HEK293 (cell line): ENCODE measurements at regions not wholly inside any gene's neighbourhood (a gene's known extent, or its start where the extent isn't known, plus 50 kb on each side); places are given as distances from the start of the nearest gene placed in this dataset.

ENCODE experiments used
- CTCF ChIA-PET: fragments of 350-600 bp; formaldehyde crosslinking; extraction: SDS; loops from one replicate; lab custom pipeline; 2021; ENCODE audit warnings: antibody characterized with exemption; lab: Yijun Ruan, JAX
- POLR2A ChIA-PET: fragments of 300-600 bp; formaldehyde crosslinking; extraction: SDS; loops from one replicate; lab custom pipeline; 2020; ENCODE audit warnings: antibody characterized with exemption, inconsistent platforms; lab: Yijun Ruan, JAX
- H3K27ac ChIP-seq: fragments of 200-500 bp; sonication (Bioruptor generic); 2 replicates; pipeline ENCODE4 v1.5.1; 2014; ENCODE audit warnings: low read depth, low read length, control low read depth, inconsistent platforms; ENCODE audit errors: extremely low read depth
- H3K36me3 ChIP-seq, 2 experiments: fragments of 200-500 bp in 1 of 2; sonication (Bioruptor generic) in 1 of 2; 1 replicate in 1 of 2; 2 replicates in 1 of 2; pipeline ENCODE4 v1.5.1; 2014 to 2017; ENCODE audit warnings: inconsistent platforms in 2 of 2, low read length in 2 of 2; ENCODE audit not compliant: control insufficient read depth in 2 of 2, insufficient read depth in 1 of 2
- H3K4me1 ChIP-seq: fragments of 200-500 bp; sonication (Bioruptor generic); 2 replicates; pipeline ENCODE4 v1.5.1; 2014; ENCODE audit warnings: mild to moderate bottlenecking, low read length, inconsistent platforms; ENCODE audit not compliant: control insufficient read depth, insufficient read depth
- H3K4me3 ChIP-seq: 2 replicates; pipeline ENCODE4 v1.5.1; 2011; ENCODE audit warnings: low read depth, mild to moderate bottlenecking, control low read depth, low read length, moderate library complexity
- H3K9me3 ChIP-seq: fragments of 200-500 bp; sonication (Bioruptor generic); 2 replicates; pipeline ENCODE4 v1.5.1; 2014; ENCODE audit warnings: low read depth, low read length, inconsistent platforms; ENCODE audit not compliant: control insufficient read depth, insufficient read depth
- EGR2 ChIP-seq: fragments of 450-650 bp; formaldehyde crosslinking; IDR thresholded peaks from 2 replicates; pipeline ENCODE4 v1.5.1; 2016; ENCODE audit warnings: low read depth, missing biosample characterization, missing genetic modification characterization
- GLI2 ChIP-seq: fragments of 450-650 bp; formaldehyde crosslinking; IDR thresholded peaks from 2 replicates; pipeline ENCODE4; 2017; ENCODE audit warnings: missing biosample characterization, missing genetic modification characterization, low read depth, borderline replicate concordance
- HOXD13 ChIP-seq: sonication (generic); formaldehyde crosslinking; IDR thresholded peaks from 2 replicates; pipeline ENCODE4 v1.8.0; 2022; ENCODE audit warnings: missing genetic modification reagents, borderline replicate concordance
- SALL2 ChIP-seq: fragments of 450-650 bp; formaldehyde crosslinking; IDR thresholded peaks from 2 replicates; pipeline ENCODE4 v1.5.0; 2017; ENCODE audit warnings: missing biosample characterization, mild to moderate bottlenecking, missing genetic modification characterization, borderline replicate concordance
- WT1 ChIP-seq: fragments of 450-650 bp; formaldehyde crosslinking; IDR thresholded peaks from 2 replicates; pipeline ENCODE4 v1.5.1; 2016; ENCODE audit warnings: missing biosample characterization, missing genetic modification characterization
- ZBTB21 ChIP-seq: fragments of 450-650 bp; formaldehyde crosslinking; IDR thresholded peaks from 2 replicates; pipeline ENCODE4 v1.5.1; 2017; ENCODE audit warnings: missing biosample characterization, missing genetic modification characterization
- ZFHX2 ChIP-seq: fragments of 450-650 bp; formaldehyde crosslinking; conservative IDR thresholded peaks from 2 replicates; pipeline ENCODE4 v1.5.1; 2016; ENCODE audit warnings: missing biosample characterization, missing genetic modification characterization
- ZIC2 ChIP-seq: fragments of 450-650 bp; formaldehyde crosslinking; IDR thresholded peaks from 2 replicates; pipeline ENCODE4 v1.5.1; 2016; ENCODE audit warnings: missing biosample characterization, missing genetic modification characterization
- ZNF2 ChIP-seq: fragments of 450-650 bp; formaldehyde crosslinking; IDR thresholded peaks from 2 replicates; pipeline ENCODE4 v1.5.1; 2016; ENCODE audit warnings: missing biosample characterization, missing genetic modification characterization
- ZNF214 ChIP-seq: fragments of 450-650 bp; formaldehyde crosslinking; IDR thresholded peaks from 2 replicates; pipeline ENCODE4 v1.5.1; 2017; ENCODE audit warnings: missing biosample characterization, mild to moderate bottlenecking, missing genetic modification characterization, borderline replicate concordance
- ZNF350 ChIP-seq: fragments of 450-650 bp; formaldehyde crosslinking; IDR thresholded peaks from 2 replicates; pipeline ENCODE4 v1.5.0; 2017; ENCODE audit warnings: missing biosample characterization, mild to moderate bottlenecking, missing genetic modification characterization
- ZNF423 ChIP-seq: fragments of 450-650 bp; formaldehyde crosslinking; IDR thresholded peaks from 2 replicates; pipeline ENCODE4 v1.5.1; 2016; ENCODE audit warnings: missing biosample characterization, missing genetic modification characterization
- ZNF433 ChIP-seq: fragments of 450-650 bp; formaldehyde crosslinking; IDR thresholded peaks from 2 replicates; pipeline ENCODE4 v1.5.1; 2016; ENCODE audit warnings: missing biosample characterization, missing genetic modification characterization, low read depth
- ZNF521 ChIP-seq: fragments of 450-650 bp; formaldehyde crosslinking; IDR thresholded peaks from 2 replicates; pipeline ENCODE4 v1.5.1; 2017; ENCODE audit warnings: missing biosample characterization, mild to moderate bottlenecking, missing genetic modification characterization
- ZNF555 ChIP-seq: fragments of 450-650 bp; formaldehyde crosslinking; conservative IDR thresholded peaks from 2 replicates; pipeline ENCODE4 v1.5.1; 2017; ENCODE audit warnings: missing biosample characterization, mild to moderate bottlenecking, missing genetic modification characterization, inconsistent platforms
- ZNF639 ChIP-seq: fragments of 450-650 bp; formaldehyde crosslinking; IDR thresholded peaks from 2 replicates; pipeline ENCODE4 v1.5.1; 2016; ENCODE audit warnings: missing biosample characterization, missing genetic modification characterization
- ZNF660 ChIP-seq: fragments of 450-650 bp; IDR thresholded peaks from 2 replicates; pipeline ENCODE4 v1.5.1; 2018; ENCODE audit warnings: missing biosample characterization, mild to moderate bottlenecking, missing genetic modification characterization
- ZNF777 ChIP-seq: fragments of 450-650 bp; formaldehyde crosslinking; IDR thresholded peaks from 2 replicates; pipeline ENCODE4 v1.5.1; 2017; ENCODE audit warnings: missing biosample characterization, missing genetic modification characterization, borderline replicate concordance
- ZXDB ChIP-seq: fragments of 450-650 bp; formaldehyde crosslinking; IDR thresholded peaks from 2 replicates; pipeline ENCODE4 v1.5.1; 2016; ENCODE audit warnings: missing biosample characterization, missing genetic modification characterization
- TF ChIP-seq, protein P1 (sequence below): fragments of 450-650 bp; formaldehyde crosslinking; IDR thresholded peaks from 2 replicates; pipeline ENCODE4 v1.5.1; 2016; ENCODE audit warnings: missing biosample characterization, missing genetic modification characterization
- TF ChIP-seq, protein P2 (sequence below): fragments of 450-650 bp; formaldehyde crosslinking; IDR thresholded peaks from 2 replicates; pipeline ENCODE4 v1.5.1; 2016; ENCODE audit warnings: missing biosample characterization, missing genetic modification characterization, low read depth
- TF ChIP-seq, protein P3 (sequence below): fragments of 450-650 bp; formaldehyde crosslinking; IDR thresholded peaks from 2 replicates; pipeline ENCODE4 v1.5.1; 2016; ENCODE audit warnings: missing biosample characterization, missing genetic modification characterization
- TF ChIP-seq, protein P4 (sequence below): fragments of 450-650 bp; formaldehyde crosslinking; IDR thresholded peaks from 2 replicates; pipeline ENCODE4 v1.5.1; 2016; ENCODE audit warnings: missing biosample characterization, missing genetic modification characterization, low read depth

- H3K36me3 ChIP-seq: no peaks in the 10 kb centered on the region
- no peak overlapping the region for H3K27ac ChIP-seq
- H3K4me3 ChIP-seq: no peak overlapping the region
- ChIA-PET CTCF (no interaction called here), POLR2A (no interaction called here)
- no peaks in the 10 kb centered on the region for H3K4me1 ChIP-seq
- no peaks in the 10 kb centered on the region for H3K9me3 ChIP-seq
- TF ChIP-seq ZNF639 (tag by site-specific recombination) (no peak), GLI2 (no peak), ZNF521 (tag by site-specific recombination) (no peak), ZNF555 (tag by site-specific recombination) (no peak), ZBTB21 (tag by site-specific recombination) (no peak)
These were observed 278.1 kb upstream of the LMO3 start for GRCh38 chr12:16884056-16884455.

GRCh38 chr12:16881986-16882570 lies 276.1 kb upstream of the LMO3 start:
- no peaks in the 10 kb centered on the region for H3K9me3 ChIP-seq
- H3K4me1 ChIP-seq: no peaks in the 10 kb centered on the region
- no peaks in the 10 kb centered on the region for H3K36me3 ChIP-seq
- TF ChIP-seq, protein P1, sequence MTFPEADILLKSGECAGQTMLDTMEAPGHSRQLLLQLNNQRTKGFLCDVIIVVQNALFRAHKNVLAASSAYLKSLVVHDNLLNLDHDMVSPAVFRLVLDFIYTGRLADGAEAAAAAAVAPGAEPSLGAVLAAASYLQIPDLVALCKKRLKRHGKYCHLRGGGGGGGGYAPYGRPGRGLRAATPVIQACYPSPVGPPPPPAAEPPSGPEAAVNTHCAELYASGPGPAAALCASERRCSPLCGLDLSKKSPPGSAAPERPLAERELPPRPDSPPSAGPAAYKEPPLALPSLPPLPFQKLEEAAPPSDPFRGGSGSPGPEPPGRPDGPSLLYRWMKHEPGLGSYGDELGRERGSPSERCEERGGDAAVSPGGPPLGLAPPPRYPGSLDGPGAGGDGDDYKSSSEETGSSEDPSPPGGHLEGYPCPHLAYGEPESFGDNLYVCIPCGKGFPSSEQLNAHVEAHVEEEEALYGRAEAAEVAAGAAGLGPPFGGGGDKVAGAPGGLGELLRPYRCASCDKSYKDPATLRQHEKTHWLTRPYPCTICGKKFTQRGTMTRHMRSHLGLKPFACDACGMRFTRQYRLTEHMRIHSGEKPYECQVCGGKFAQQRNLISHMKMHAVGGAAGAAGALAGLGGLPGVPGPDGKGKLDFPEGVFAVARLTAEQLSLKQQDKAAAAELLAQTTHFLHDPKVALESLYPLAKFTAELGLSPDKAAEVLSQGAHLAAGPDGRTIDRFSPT (tag by site-specific recombination): no peak
- TF ChIP-seq SALL2 (tag by site-specific recombination): no peak
- no peak for TF ChIP-seq HOXD13 (CRISPR knock-in tag)
- TF ChIP-seq, protein P2, sequence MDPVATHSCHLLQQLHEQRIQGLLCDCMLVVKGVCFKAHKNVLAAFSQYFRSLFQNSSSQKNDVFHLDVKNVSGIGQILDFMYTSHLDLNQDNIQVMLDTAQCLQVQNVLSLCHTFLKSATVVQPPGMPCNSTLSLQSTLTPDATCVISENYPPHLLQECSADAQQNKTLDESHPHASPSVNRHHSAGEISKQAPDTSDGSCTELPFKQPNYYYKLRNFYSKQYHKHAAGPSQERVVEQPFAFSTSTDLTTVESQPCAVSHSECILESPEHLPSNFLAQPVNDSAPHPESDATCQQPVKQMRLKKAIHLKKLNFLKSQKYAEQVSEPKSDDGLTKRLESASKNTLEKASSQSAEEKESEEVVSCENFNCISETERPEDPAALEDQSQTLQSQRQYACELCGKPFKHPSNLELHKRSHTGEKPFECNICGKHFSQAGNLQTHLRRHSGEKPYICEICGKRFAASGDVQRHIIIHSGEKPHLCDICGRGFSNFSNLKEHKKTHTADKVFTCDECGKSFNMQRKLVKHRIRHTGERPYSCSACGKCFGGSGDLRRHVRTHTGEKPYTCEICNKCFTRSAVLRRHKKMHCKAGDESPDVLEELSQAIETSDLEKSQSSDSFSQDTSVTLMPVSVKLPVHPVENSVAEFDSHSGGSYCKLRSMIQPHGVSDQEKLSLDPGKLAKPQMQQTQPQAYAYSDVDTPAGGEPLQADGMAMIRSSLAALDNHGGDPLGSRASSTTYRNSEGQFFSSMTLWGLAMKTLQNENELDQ (tag by site-specific recombination): no peak
- TF ChIP-seq ZNF350 (tag by site-specific recombination): no peak
- no peak for TF ChIP-seq ZNF423 (tag by site-specific recombination)
- TF ChIP-seq ZXDB (tag by site-specific recombination): no peak
- no peak for TF ChIP-seq EGR2
- TF ChIP-seq, all 188 proteins: peak for 0
- ChIA-PET CTCF (no interaction called here), POLR2A (no interaction called here)
- Histone ChIP-seq H3K4me3 (no peak overlapping the region), H3K27ac (no peak overlapping the region)

- POLR2A ChIA-PET: no interaction called here
- no peak overlapping the region for H3K4me3 ChIP-seq
- TF ChIP-seq EGR2 (no peak), ZNF214 (tag by site-specific recombination) (no peak), ZNF660 (tag by site-specific recombination) (no peak), ZNF433 (tag by site-specific recombination) (no peak), ZIC2 (no peak), ZNF777 (tag by site-specific recombination) (no peak), ZNF2 (tag by site-specific recombination) (no peak), WT1 (tag by site-specific recombination) (no peak), ZFHX2 (tag by site-specific recombination) (no peak)
- TF ChIP-seq, protein P3, sequence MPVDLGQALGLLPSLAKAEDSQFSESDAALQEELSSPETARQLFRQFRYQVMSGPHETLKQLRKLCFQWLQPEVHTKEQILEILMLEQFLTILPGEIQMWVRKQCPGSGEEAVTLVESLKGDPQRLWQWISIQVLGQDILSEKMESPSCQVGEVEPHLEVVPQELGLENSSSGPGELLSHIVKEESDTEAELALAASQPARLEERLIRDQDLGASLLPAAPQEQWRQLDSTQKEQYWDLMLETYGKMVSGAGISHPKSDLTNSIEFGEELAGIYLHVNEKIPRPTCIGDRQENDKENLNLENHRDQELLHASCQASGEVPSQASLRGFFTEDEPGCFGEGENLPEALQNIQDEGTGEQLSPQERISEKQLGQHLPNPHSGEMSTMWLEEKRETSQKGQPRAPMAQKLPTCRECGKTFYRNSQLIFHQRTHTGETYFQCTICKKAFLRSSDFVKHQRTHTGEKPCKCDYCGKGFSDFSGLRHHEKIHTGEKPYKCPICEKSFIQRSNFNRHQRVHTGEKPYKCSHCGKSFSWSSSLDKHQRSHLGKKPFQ (tag by site-specific recombination): no peak
- TF ChIP-seq, protein P4, sequence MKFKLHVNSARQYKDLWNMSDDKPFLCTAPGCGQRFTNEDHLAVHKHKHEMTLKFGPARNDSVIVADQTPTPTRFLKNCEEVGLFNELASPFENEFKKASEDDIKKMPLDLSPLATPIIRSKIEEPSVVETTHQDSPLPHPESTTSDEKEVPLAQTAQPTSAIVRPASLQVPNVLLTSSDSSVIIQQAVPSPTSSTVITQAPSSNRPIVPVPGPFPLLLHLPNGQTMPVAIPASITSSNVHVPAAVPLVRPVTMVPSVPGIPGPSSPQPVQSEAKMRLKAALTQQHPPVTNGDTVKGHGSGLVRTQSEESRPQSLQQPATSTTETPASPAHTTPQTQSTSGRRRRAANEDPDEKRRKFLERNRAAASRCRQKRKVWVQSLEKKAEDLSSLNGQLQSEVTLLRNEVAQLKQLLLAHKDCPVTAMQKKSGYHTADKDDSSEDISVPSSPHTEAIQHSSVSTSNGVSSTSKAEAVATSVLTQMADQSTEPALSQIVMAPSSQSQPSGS (tag by site-specific recombination): no peak
- no peaks in the 10 kb centered on the region for H3K4me1 ChIP-seq
- CTCF ChIA-PET: no interaction called here
- no peaks in the 10 kb centered on the region for H3K36me3 ChIP-seq
- H3K9me3 ChIP-seq: no peaks in the 10 kb centered on the region
- no peak overlapping the region for H3K27ac ChIP-seq
These were observed 274.9 kb upstream of the LMO3 start for GRCh38 chr12:16880864-16881285.
